ENCODE measurements at regions not wholly inside any gene's neighbourhood (a gene's known extent, or its start where the extent isn't known, plus 50 kb on each side); places are given as distances from the start of the nearest gene placed in this dataset.

DNA sequence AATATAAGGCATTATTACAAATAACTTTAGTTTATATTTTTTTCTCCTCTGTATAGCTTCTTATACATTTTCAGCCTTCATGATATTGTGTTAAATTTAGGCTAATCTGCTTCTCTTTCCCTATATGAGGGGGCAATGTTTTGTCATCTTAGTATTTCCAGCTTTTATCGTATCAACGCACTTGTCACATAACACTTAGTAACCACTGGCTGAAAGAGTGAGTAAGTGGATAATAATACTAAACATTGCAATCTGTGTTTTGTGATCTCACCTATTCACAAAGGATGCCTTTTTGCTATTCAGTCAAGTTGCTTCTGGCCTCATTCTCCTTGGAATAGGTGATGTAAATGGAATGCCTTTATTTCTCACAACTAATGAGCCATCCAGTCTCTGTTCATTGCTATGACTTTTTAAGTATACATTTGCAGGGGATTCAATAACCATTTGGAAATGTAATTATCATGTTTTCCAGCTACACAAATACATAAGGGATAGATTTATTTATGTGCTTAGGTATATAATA, 260.9 kb downstream of the BMP4 start:
- H3K4me3 Mint-ChIP-seq: no peak overlapping the region
- H3K9me3 Mint-ChIP-seq: peaks cover 4% of the 10 kb centered on the region
- DNase-seq: no peak
- no peaks in the 10 kb centered on the region for H3K36me3 Mint-ChIP-seq (ENCODE audit: low read depth)
- no peaks in the 10 kb centered on the region for H3K27me3 Mint-ChIP-seq
- ChIA-PET POLR2A (no interaction called here), CTCF (no interaction called here)
- H3K4me1 Mint-ChIP-seq: no peaks in the 10 kb centered on the region
- no peak overlapping the region for H3K27ac Mint-ChIP-seq

DNA sequence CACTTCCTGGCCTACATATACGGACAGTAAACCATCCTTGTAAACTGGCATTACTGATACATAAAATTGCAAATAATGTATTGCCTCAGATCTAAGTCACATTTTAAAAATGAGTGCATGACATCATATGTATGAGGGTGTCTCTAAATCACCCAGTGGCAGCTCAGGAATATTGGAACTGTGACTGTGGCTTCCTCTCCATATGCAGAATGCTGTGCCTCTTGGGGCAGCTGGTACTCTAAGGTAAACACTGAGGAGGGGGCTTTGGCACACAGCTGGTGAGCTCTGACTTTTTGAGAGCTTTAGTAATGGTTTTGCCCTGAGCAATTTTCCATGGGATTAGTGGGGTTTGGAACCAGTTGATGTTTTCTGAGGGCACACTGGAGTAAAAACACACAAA, 263.7 kb downstream of the BMP4 start:
- Mint-ChIP-seq H3K9me3 (peaks cover 4% of the 10 kb centered on the region), H3K4me1 (no peaks in the 10 kb centered on the region), H3K4me3 (no peak overlapping the region), H3K27ac (no peak overlapping the region), H3K36me3 (ENCODE audit: low read depth) (no peaks in the 10 kb centered on the region), H3K27me3 (no peaks in the 10 kb centered on the region)
- no peak for DNase-seq
- CTCF ChIA-PET: no interaction called here
- POLR2A ChIA-PET: no interaction called here

DNA sequence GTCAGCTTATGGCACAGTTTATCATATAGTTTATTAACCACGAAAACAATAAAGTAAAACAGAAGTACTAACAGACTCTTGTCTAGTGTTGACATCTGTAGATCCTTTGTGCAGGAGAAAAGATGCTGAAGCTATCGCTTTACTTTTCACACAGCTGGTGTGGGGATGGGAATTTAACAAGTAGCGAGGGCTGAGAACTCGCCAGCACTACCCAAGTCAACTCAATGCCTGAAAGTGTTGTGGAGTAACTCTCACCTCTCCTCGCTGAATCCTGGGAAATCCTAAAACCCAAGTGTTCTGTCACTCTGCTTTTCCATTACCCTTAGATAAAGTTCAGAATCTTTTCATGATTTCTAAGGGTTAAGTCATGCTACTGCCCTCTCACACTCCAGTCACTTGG, 264.2 kb downstream of the BMP4 start:
- Mint-ChIP-seq H3K4me3 (no peak overlapping the region), H3K27ac (no peak overlapping the region), H3K4me1 (no peaks in the 10 kb centered on the region), H3K9me3 (peaks cover 4% of the 10 kb centered on the region), H3K27me3 (no peaks in the 10 kb centered on the region), H3K36me3 (ENCODE audit: low read depth) (no peaks in the 10 kb centered on the region)
- CTCF ChIA-PET: no interaction called here
- POLR2A ChIA-PET: no interaction called here
- DNase-seq: no peak

DNA sequence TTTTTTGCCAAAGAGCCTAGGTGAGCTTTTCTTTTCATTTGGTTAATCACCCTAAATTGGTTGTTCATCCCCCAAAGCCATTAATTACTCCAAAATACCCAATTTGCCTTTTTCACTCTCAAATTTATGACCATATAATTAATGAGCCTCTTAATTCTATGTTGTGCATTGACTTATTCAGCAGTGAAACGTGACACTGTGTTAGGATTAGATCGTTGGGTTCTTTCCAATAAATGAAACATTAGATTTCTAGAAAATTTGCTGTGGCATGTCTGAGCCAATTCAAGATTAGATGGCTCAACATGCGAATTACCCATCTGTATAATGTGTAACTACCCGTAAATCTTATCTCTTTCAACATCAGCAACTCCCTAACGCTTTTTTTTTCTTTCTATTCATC, 273.4 kb downstream of the BMP4 start:
- H3K27ac Mint-ChIP-seq: no peak overlapping the region
- no peak overlapping the region for H3K4me3 Mint-ChIP-seq
- CTCF ChIA-PET: no interaction called here
- POLR2A ChIA-PET: no interaction called here
- H3K4me1 Mint-ChIP-seq: no peaks in the 10 kb centered on the region
- no peak for DNase-seq
- no peaks in the 10 kb centered on the region for H3K27me3 Mint-ChIP-seq
- peaks cover 2% of the 10 kb centered on the region for H3K9me3 Mint-ChIP-seq
- no peaks in the 10 kb centered on the region for H3K36me3 Mint-ChIP-seq (ENCODE audit: low read depth)

DNA sequence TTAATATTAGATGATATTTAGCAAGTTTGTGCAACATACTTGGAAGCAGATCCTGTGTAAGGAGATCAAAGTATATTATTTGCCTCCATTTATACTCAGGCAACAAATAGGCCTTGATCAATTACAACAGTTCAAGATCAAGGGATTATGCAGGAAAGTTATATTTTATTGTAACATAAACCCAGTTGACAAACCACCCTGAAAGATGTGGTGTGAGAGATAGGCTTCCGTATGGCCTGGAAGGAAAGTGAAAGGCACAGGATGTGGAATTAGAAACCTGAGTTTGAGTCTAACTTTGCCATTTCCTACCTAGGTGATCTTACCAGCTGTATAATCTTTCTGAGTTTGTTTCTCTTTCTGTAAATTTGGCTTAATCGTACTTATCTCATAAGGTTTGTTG, 284.1 kb downstream of the BMP4 start:
- no peaks in the 10 kb centered on the region for H3K36me3 Mint-ChIP-seq (ENCODE audit: low read depth)
- ChIA-PET CTCF (no interaction called here), POLR2A (no interaction called here)
- no peak overlapping the region for H3K27ac Mint-ChIP-seq
- H3K4me3 Mint-ChIP-seq: no peak overlapping the region
- H3K27me3 Mint-ChIP-seq: no peaks in the 10 kb centered on the region
- H3K9me3 Mint-ChIP-seq: peaks cover 4% of the 10 kb centered on the region
- no peaks in the 10 kb centered on the region for H3K4me1 Mint-ChIP-seq
- no peak for DNase-seq

DNA sequence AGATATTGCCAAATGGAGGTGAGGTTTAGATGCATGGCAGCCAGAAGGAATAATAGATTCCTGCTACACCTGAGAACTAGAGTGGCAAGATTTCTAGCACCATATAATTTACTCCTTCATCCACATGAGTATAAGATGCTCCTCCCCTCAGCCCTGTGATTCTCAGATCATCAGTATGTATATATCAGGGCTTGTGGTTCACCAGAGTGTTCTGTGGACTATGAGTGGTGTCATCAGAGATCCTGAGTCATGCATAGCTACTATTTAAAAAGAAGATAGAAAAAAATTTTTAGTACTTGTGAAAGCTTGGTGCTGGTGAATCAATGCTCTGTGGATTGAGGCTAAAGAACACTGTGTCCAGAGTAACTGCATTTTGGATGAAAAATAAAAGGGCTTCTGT, 285.9 kb downstream of the BMP4 start:
- DNase-seq: no peak
- ChIA-PET POLR2A (no interaction called here), CTCF (no interaction called here)
- Mint-ChIP-seq H3K4me1 (no peaks in the 10 kb centered on the region), H3K27ac (no peak overlapping the region), H3K4me3 (no peak overlapping the region), H3K27me3 (no peaks in the 10 kb centered on the region), H3K36me3 (ENCODE audit: low read depth) (no peaks in the 10 kb centered on the region), H3K9me3 (no peaks in the 10 kb centered on the region)

DNA sequence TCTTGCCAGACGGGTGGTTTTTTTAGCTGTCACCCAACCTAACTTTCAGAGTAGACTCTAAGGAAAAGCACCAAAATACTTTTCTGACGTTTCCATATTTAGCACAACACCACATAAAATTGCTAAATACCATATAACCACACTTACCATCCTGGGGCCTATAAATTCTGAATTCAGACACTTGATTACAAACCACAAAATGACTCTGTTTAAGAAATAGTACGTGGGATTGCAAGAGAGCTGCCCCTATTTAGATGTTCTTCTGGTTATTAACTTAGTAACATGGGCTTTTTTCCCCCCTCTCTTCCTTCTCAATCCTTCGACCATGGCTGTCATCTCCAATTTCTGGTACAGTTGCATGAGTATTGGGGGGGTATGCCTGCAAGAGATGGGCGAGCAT, 287.7 kb downstream of the BMP4 start:
- no peaks in the 10 kb centered on the region for H3K36me3 Mint-ChIP-seq (ENCODE audit: low read depth)
- H3K9me3 Mint-ChIP-seq: no peaks in the 10 kb centered on the region
- H3K4me3 Mint-ChIP-seq: no peak overlapping the region
- ChIA-PET CTCF (no interaction called here), POLR2A (no interaction called here)
- no peak overlapping the region for H3K27ac Mint-ChIP-seq
- DNase-seq: no peak
- H3K27me3 Mint-ChIP-seq: no peaks in the 10 kb centered on the region
- no peaks in the 10 kb centered on the region for H3K4me1 Mint-ChIP-seq

DNA sequence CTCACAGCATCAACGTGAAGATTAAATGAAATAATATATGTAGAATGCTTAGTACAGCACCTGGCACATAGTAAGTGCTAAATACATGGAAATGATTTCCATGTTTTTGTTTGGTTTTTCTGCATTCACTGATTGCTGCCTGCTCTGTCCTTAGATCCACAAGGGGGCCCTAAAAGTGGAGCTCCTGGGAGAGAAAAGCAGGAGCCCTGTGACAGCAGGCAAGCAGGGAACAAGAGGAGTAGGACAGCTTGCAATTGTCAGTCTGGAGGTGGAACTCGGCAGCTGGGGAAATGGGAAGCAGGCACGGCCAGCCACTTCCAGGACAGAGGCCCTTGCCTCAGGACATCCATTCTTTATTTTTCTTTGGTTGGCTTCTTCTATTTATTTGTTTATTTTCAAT, 292.9 kb downstream of the BMP4 start:
- ChIA-PET CTCF (no interaction called here), POLR2A (no interaction called here)
- no peaks in the 10 kb centered on the region for H3K4me1 Mint-ChIP-seq

DNA sequence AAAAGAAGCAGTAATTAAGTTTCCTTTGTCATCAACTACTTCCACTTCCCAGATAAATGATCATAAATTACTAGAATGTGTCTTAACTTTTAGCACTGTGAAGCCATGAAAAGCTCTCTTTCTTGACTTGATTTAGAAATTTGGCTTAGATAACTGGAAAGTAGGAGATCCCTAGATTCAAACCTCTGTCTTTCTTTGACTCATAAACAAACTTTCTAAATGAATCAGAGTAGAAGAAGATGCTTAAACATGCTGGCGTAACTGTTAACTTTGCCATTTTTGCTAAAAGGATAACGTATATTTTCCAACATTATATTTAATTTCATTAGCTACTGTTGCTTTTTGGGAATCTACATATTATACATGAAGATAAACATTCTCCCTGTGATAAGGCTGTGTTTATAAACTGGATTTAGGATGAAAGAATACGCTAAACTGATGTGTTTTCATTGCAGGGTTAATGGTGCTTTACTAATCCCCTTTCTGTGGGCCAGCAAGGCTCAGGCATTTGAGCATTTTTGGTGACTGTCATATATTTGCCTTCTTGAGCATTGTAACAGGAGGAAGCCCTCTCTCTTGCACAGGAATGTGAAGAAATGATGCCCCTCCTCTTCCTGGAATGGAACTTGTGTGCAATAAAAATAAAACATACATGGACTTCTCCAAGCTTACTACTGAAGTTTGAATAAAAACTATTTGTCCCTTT, 301.4 kb downstream of the BMP4 start:
- no peak overlapping the region for H3K27ac Mint-ChIP-seq
- ChIA-PET CTCF (no interaction called here), POLR2A (no interaction called here)
- no peaks in the 10 kb centered on the region for H3K9me3 Mint-ChIP-seq
- no peak for DNase-seq
- H3K27me3 Mint-ChIP-seq: no peaks in the 10 kb centered on the region
- H3K4me1 Mint-ChIP-seq: no peaks in the 10 kb centered on the region
- no peaks in the 10 kb centered on the region for H3K36me3 Mint-ChIP-seq (ENCODE audit: low read depth)
- no peak overlapping the region for H3K4me3 Mint-ChIP-seq

More for the DNA sequence above, 292.9 kb downstream of the BMP4 start:
- Mint-ChIP-seq H3K27ac (no peak overlapping the region), H3K36me3 (ENCODE audit: low read depth) (no peaks in the 10 kb centered on the region), H3K27me3 (no peaks in the 10 kb centered on the region), H3K9me3 (no peaks in the 10 kb centered on the region), H3K4me3 (no peak overlapping the region)
- DNase-seq: no peak

DNA sequence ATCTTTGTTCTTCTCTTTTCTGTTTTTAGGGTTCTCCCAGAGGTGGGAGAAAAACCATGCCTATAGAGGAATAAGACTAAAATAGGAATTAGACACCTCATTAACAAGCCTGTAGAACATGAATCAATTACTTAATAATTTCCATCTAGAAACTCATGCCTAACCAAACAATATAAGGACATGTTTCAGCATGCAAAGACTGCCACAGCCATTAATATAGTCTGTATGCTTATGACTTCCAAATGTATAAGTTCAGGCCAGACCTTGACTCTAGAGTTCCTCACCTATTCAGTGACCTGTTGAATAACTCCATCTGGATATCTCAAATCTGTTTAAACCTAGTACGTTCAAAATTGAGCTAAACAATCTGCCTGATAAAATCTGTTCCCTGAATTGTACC, 304.6 kb downstream of the BMP4 start:
- Mint-ChIP-seq H3K9me3 (no peaks in the 10 kb centered on the region), H3K4me1 (no peaks in the 10 kb centered on the region), H3K36me3 (ENCODE audit: low read depth) (no peaks in the 10 kb centered on the region), H3K27me3 (no peaks in the 10 kb centered on the region), H3K4me3 (no peak overlapping the region), H3K27ac (no peak overlapping the region)
- POLR2A ChIA-PET: no interaction called here
- CTCF ChIA-PET: no interaction called here
- DNase-seq: no peak

DNA sequence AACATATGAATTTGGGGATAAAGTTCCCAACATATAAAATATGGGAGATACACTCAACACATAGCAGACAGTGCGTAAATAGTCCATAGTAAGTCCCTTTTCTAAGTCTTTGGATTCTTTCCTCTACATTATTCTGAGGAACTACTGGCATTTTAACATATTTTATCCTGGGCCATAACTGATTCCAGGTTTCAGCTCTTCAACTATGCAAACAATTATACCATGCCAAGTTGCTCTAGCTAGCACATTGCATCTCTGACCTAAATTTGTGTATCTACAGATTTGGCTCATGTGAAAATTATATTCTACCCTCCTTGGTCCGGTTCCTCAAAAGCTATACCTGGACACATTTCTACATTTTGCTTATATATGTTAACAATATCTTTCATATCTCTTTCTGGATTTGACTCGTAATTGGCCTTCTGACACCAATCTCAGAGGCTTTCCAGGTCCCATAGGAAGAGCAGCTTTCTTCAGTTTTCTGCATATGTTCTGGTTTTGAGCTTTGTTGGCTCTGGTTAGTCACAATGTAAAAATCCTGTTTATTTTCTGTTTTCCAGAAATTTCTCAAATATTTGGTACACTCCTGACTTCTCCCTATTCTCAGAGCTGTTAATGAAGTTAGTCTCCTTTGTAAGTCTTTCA, 305.4 kb downstream of the BMP4 start:
- H3K4me3 Mint-ChIP-seq: no peak overlapping the region
- POLR2A ChIA-PET: no interaction called here
- no peak for DNase-seq
- no peaks in the 10 kb centered on the region for H3K4me1 Mint-ChIP-seq
- no peaks in the 10 kb centered on the region for H3K27me3 Mint-ChIP-seq
- no peaks in the 10 kb centered on the region for H3K36me3 Mint-ChIP-seq (ENCODE audit: low read depth)
- CTCF ChIA-PET: no interaction called here
- no peaks in the 10 kb centered on the region for H3K9me3 Mint-ChIP-seq
- H3K27ac Mint-ChIP-seq: no peak overlapping the region

DNA sequence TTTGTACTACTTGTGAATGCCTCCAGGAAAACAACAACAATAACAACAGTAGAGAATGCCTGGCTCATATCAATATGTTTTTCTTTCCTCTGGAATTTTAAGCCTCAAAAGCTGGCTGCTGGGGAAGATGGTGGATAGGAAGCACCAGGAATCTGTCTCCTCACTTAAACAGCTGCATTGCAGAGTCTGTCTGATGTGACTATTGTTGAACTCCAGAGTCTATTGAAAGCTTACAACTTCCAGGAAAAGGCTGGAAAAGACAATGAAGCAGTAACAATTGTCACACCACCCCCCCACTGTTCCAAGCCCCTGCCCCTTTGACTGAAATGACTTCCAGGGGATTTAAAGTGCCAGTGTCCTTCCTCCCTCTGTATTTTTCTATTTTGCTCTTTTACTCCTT, 309.7 kb downstream of the BMP4 start:
- ChIA-PET CTCF (no interaction called here), POLR2A (no interaction called here)
- DNase-seq: no peak
- no peaks in the 10 kb centered on the region for H3K27me3 Mint-ChIP-seq
- no peak overlapping the region for H3K4me3 Mint-ChIP-seq
- no peaks in the 10 kb centered on the region for H3K36me3 Mint-ChIP-seq (ENCODE audit: low read depth)
- no peaks in the 10 kb centered on the region for H3K4me1 Mint-ChIP-seq
- H3K9me3 Mint-ChIP-seq: no peaks in the 10 kb centered on the region
- H3K27ac Mint-ChIP-seq: no peak overlapping the region

DNA sequence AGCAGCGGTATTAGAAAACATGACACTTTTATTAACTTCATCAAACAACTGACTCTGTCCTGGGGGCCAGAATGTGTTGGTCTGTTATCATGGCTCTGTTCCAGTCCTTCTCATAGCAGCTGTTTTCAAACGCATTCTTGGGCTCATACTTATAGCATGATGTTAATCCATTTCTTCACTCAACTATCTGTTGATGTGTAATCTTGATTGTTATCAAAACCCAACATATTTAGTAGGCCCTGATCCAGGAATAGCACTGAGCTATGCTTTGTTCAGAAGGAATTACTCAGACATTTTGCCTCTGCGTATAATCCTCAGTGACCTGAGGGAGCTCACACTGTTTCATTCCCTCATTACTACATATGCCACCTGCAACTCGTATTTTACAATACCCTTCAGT, 315.9 kb downstream of the BMP4 start:
- peaks cover 11% of the 10 kb centered on the region for H3K9me3 Mint-ChIP-seq
- POLR2A ChIA-PET: no interaction called here
- no peak overlapping the region for H3K27ac Mint-ChIP-seq
- DNase-seq: no peak
- no peaks in the 10 kb centered on the region for H3K4me1 Mint-ChIP-seq
- CTCF ChIA-PET: no interaction called here
- no peaks in the 10 kb centered on the region for H3K27me3 Mint-ChIP-seq
- no peak overlapping the region for H3K4me3 Mint-ChIP-seq
- no peaks in the 10 kb centered on the region for H3K36me3 Mint-ChIP-seq (ENCODE audit: low read depth)

DNA sequence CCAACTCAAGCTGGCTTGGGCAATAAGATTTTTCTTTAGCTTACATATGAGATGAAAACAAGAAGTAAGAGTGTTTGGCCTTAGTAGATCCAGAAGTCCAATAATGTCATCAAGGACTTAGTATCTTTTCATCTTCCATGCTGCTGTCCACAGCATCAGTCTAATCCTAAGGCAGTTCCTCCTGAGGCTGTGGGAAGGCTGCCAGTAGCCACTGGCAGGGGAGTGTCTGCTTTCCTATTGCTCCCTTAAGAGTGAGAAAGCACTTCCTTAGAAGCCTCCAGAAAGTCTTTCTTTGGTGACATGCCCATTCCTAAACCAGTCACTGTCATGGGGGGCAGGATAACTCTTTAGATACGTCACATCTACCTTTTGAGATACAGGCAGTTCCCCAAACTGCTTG, 317.7 kb downstream of the BMP4 start:
- no peaks in the 10 kb centered on the region for H3K27me3 Mint-ChIP-seq
- DNase-seq: no peak
- no peaks in the 10 kb centered on the region for H3K36me3 Mint-ChIP-seq (ENCODE audit: low read depth)
- no peaks in the 10 kb centered on the region for H3K4me1 Mint-ChIP-seq
- H3K9me3 Mint-ChIP-seq: peaks cover 11% of the 10 kb centered on the region
- no peak overlapping the region for H3K4me3 Mint-ChIP-seq
- POLR2A ChIA-PET: no interaction called here
- no peak overlapping the region for H3K27ac Mint-ChIP-seq
- CTCF ChIA-PET: no interaction called here
